Stomach (tissue), 8 donors: ENCODE measurements at regions not wholly inside any gene's neighbourhood (a gene's known extent, or its start where the extent isn't known, plus 50 kb on each side); places are given as distances from the start of the nearest gene placed in this dataset.
A peak's percentile ranks its signal among the peaks of the same experiment; 100 is the strongest.

Experiments
- DNase-seq, 2 donors: peaks; one replicate each; pipeline versions ENCODE4 v3.0.0 to v3.0.0-alpha.2; 2013 to 2019
- H3K27ac ChIP-seq, 5 donors: fragments of 200-600 bp in 4 of 5; sonication (generic) in 4 of 5; one replicate each; pipeline ENCODE4 v1.5.1; 2013 to 2019; ENCODE audit warnings: mild to moderate bottlenecking in 1 of 5, moderate library complexity in 1 of 5
- H3K27me3 ChIP-seq, 3 donors: fragments of 200-600 bp; sonication (generic); one replicate each; pipeline ENCODE4 v1.5.1; 2017 to 2019; ENCODE audit warnings: mixed run types in 1 of 3
- H3K36me3 ChIP-seq, 4 donors: fragments of 200-600 bp; sonication (generic); 1 replicate in 3 of 4; 2 replicates in 1 of 4; pipeline ENCODE4 v1.5.1; 2016 to 2019
- H3K4me1 ChIP-seq, 4 donors: fragments of 200-600 bp; sonication (generic); one replicate each; pipeline ENCODE4 v1.5.1; 2016 to 2019
- H3K4me3 ChIP-seq, 4 donors: fragments of 200-600 bp; sonication (generic) in 3 of 4; one replicate each; pipeline ENCODE4 v1.5.1; 2016 to 2019; ENCODE audit warnings: mild to moderate bottlenecking in 1 of 4
- H3K9me3 ChIP-seq, 4 donors: fragments of 200-600 bp; sonication (generic); one replicate each; pipeline ENCODE4 v1.5.1; 2016 to 2019
- EP300 ChIP-seq: sonication (generic); formaldehyde crosslinking; IDR thresholded peaks from one replicate; pipeline ENCODE4 v1.6.1; 2017; ENCODE audit warnings: antibody characterized with exemption
- POLR2A ChIP-seq, 4 donors: fragments of 450-650 bp; IDR thresholded peaks; one replicate each; pipeline ENCODE4 v1.6.1; 2016; ENCODE audit warnings: antibody characterized with exemption in 4 of 4, control low read depth in 2 of 4, mild to moderate bottlenecking in 1 of 4, moderate library complexity in 1 of 4
- POLR2AphosphoS5 ChIP-seq, 3 donors: sonication (generic); formaldehyde crosslinking; IDR thresholded peaks; one replicate each; pipeline ENCODE4 v1.6.1; 2016; ENCODE audit warnings: antibody characterized with exemption in 3 of 3
- WGBS, 5 donors: extraction: QIAGEN DNeasy Blood & Tissue Kit in 3 of 5; methylation state at CpG; one replicate each; pipeline versions ENCODE4 v1.1.5 to v1.1.7; 2013 to 2018; 5-methylcytosine and 5-hydroxymethylcytosine counted together
- intact Hi-C: fragments of 100-400 bp; cut with DNase I; formaldehyde crosslinking; loops from one replicate; pipeline ENCODE4 v1.15.1; 2023; ENCODE audit warnings: low total_unique reads
- TF ChIP-seq, protein P1 (sequence below), 7 experiments: fragments of 450-650 bp in 4 of 7; fragments of 200-600 bp in 3 of 7; sonication (generic) in 3 of 7; IDR thresholded peaks; one replicate each; pipeline ENCODE4 v1.5.1; 2016 to 2019; ENCODE audit warnings: antibody characterized with exemption in 7 of 7, control low read depth in 2 of 7, mild to moderate bottlenecking in 1 of 7
- donor health status: healthy with polysubstance abuse.
- donor health status: Bipolar disorder and iron deficiency.
- donor health status: healthy.

DNA sequence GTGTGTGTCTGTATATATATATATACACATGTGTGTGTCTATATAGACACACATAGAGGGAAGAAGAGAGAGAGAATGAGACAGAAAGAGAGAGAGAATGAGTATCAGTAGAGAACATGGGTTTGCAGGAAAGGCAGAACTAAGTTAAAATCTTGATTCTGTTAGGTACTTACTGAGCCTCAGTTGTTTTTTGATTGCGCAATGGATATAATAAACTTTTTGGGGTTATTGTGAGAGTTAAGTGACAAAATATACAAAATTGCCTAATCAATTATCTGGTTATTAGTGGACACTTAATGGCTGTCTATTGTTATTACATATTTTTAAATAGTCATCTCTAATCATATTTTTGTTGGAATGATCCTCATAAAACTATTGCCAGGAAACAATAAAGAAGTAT lies 169.0 kb downstream of the ETNK1 start:
- no peaks in the 10 kb centered on the region for H3K27me3 ChIP-seq
- intact Hi-C loops: no loop called here
- H3K4me1 ChIP-seq: no peaks in the 10 kb centered on the region
- no peaks in the 10 kb centered on the region for H3K9me3 ChIP-seq
- DNase-seq: no peak
- 67 to 100% (median 93%) methylated on average over 1 of the region's 1 CpG for whole genome bisulfite sequencing, 5 donors
- H3K36me3 ChIP-seq: no peaks in the 10 kb centered on the region
- TF ChIP-seq POLR2AphosphoS5 (IDR thresholded peaks at IDR 0.05): no peak
- TF ChIP-seq, protein P1, sequence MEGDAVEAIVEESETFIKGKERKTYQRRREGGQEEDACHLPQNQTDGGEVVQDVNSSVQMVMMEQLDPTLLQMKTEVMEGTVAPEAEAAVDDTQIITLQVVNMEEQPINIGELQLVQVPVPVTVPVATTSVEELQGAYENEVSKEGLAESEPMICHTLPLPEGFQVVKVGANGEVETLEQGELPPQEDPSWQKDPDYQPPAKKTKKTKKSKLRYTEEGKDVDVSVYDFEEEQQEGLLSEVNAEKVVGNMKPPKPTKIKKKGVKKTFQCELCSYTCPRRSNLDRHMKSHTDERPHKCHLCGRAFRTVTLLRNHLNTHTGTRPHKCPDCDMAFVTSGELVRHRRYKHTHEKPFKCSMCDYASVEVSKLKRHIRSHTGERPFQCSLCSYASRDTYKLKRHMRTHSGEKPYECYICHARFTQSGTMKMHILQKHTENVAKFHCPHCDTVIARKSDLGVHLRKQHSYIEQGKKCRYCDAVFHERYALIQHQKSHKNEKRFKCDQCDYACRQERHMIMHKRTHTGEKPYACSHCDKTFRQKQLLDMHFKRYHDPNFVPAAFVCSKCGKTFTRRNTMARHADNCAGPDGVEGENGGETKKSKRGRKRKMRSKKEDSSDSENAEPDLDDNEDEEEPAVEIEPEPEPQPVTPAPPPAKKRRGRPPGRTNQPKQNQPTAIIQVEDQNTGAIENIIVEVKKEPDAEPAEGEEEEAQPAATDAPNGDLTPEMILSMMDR (IDR thresholded peaks at IDR 0.05): no peak
- TF ChIP-seq POLR2A (IDR thresholded peaks at IDR 0.05): no peak
- no peak for TF ChIP-seq EP300
- H3K27ac ChIP-seq: no peak overlapping the region
- no peak overlapping the region for H3K4me3 ChIP-seq

DNA sequence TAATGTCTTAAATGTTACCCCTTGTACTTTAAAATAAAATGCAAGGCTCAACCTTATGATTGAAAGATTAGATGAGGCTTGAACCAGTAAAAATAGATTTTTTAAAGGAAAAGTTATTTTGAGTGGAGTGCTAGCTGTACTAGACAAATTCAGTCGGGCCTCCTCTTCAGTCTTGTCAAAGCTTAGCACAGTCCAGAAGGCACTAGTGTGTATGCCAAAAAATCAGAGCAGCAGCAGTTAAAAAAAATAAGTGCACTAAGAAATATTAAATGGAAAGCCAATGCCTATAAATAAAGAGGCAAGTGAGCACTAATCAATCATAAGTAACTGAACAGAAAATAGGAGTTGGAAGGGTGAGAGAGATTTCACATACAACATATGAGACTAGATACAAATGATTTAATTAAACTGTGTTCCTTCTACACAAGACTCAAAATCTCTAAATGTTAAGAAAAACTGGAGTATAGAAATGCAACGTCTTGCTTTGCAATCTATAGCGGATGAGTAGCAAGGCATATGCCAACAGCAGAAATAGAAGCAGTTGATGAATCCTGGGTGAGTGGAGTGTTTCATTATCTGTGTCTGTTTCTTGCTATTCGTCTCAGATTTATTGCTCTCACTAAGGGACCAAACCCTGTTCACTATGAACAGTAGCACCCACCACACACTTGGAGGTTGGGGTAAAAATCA lies 172.1 kb downstream of the ETNK1 start:
- intact Hi-C loops: no loop called here
- TF ChIP-seq EP300: no peak
- no peak for TF ChIP-seq POLR2A (IDR thresholded peaks at IDR 0.05)
- TF ChIP-seq, protein P1 (IDR thresholded peaks at IDR 0.05): no peak
- TF ChIP-seq POLR2AphosphoS5 (IDR thresholded peaks at IDR 0.05): no peak
- no peaks in the 10 kb centered on the region for H3K27me3 ChIP-seq
- H3K9me3 ChIP-seq: no peaks in the 10 kb centered on the region
- no peak overlapping the region for H3K27ac ChIP-seq
- no peak overlapping the region for H3K4me3 ChIP-seq
- peak in 1 of 2 donors; percentile 12 for DNase-seq
- no peaks in the 10 kb centered on the region for H3K4me1 ChIP-seq
- WGBS, 5 donors: 74 to 85% (median 81%) methylated on average over 4 of the region's 4 CpGs
- H3K36me3 ChIP-seq: no peaks in the 10 kb centered on the region

DNA sequence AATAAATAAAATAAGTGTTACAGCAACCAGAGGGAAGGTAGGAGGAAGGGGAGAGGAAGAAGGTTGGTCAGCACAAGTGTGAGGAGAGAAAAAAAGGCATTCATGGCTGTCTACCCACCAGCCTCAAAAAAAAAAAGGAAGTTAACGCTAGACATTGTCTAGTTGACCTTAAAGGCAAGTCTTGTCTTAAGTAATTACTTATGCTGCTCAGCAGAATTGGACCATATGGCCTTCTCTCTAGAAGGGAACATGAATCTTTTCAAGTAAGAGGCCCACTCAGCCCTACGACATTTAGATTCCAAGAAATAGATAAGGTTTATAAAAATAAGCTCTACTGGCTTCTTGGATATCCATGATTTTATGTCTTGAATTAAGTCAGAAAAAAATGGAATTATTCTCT lies 172.7 kb downstream of the ETNK1 start:
- no peak for TF ChIP-seq EP300
- no peak for TF ChIP-seq POLR2A (IDR thresholded peaks at IDR 0.05)
- TF ChIP-seq, protein P1 (IDR thresholded peaks at IDR 0.05): no peak
- no peak for TF ChIP-seq POLR2AphosphoS5 (IDR thresholded peaks at IDR 0.05)
- WGBS, 5 donors: 56 to 69% (median 59%) methylated on average over 2 of the region's 2 CpGs
- no peak overlapping the region for H3K4me3 ChIP-seq
- peak in 1 of 2 donors; percentile 7 for DNase-seq
- no peaks in the 10 kb centered on the region for H3K27me3 ChIP-seq
- H3K36me3 ChIP-seq: no peaks in the 10 kb centered on the region
- H3K4me1 ChIP-seq: no peaks in the 10 kb centered on the region
- no peak overlapping the region for H3K27ac ChIP-seq
- intact Hi-C loops: no loop called here
- no peaks in the 10 kb centered on the region for H3K9me3 ChIP-seq

DNA sequence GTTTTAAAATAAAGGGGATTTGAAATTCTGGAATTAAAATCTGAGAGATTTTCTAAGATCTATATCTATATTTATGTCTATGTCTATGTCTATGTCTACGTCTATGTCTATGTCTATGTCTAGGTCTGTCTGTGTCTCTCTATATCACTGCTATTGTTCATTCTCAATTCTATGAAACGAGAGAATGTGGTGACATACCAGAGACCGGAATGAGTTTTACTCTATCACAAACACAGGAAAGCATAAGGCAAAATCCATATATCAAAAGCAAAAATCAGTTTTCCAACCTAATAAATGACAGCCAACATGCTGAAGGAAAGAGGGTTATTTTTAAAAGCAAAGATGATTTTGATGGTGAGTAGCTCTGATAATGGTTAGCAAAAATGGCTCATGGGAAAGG lies 173.1 kb downstream of the ETNK1 start:
- 81 to 91% (median 87%) methylated on average over 3 of the region's 3 CpGs for WGBS, 5 donors
- no peak overlapping the region for H3K4me3 ChIP-seq
- H3K27me3 ChIP-seq: no peaks in the 10 kb centered on the region
- no peaks in the 10 kb centered on the region for H3K36me3 ChIP-seq
- no peaks in the 10 kb centered on the region for H3K4me1 ChIP-seq
- intact Hi-C loops: no loop called here
- DNase-seq: no peak
- no peaks in the 10 kb centered on the region for H3K9me3 ChIP-seq
- TF ChIP-seq, protein P1 (IDR thresholded peaks at IDR 0.05): no peak
- TF ChIP-seq POLR2AphosphoS5 (IDR thresholded peaks at IDR 0.05) (no peak), EP300 (no peak), POLR2A (IDR thresholded peaks at IDR 0.05) (no peak)
- H3K27ac ChIP-seq: no peak overlapping the region
